ENCODE measurements at regions not wholly inside any gene's neighbourhood (a gene's known extent, or its start where the extent isn't known, plus 50 kb on each side); places are given as distances from the start of the nearest gene placed in this dataset.
"Not testable (repeated sequence)": the region's sequence is repeated elsewhere in the genome, so short reads cannot be mapped to it uniquely, and the experiment has no call there.

GRCh38 chr2:239820836-239821693 is 204.1 kb downstream of the NDUFA10 start:
- no peak for DNase-seq (ENCODE audit: low read depth in 2 of 2)

- DNase-seq (ENCODE audit: low read depth in 2 of 2): peak in 1 of 2 donors; percentile 45
Observed at GRCh38 chr2:239819974-239820555, 205.1 kb downstream of the NDUFA10 start.

GRCh38 chr2:239819091-239819973 is 205.8 kb downstream of the NDUFA10 start:
- no peak for DNase-seq (ENCODE audit: low read depth in 2 of 2)

GRCh38 chr2:239818531-239819011 is 206.6 kb downstream of the NDUFA10 start:
- DNase-seq (ENCODE audit: low read depth in 2 of 2): no peak

GRCh38 chr2:239818086-239818485 is 207.1 kb downstream of the NDUFA10 start:
- no peak for DNase-seq (ENCODE audit: low read depth in 2 of 2)

- not testable (repeated sequence) for DNase-seq (ENCODE audit: low read depth in 2 of 2)
Observed at GRCh38 chr2:239817468-239818031, 207.6 kb downstream of the NDUFA10 start.

GRCh38 chr2:239816576-239817467 is 208.3 kb downstream of the NDUFA10 start:
- no peak for DNase-seq (ENCODE audit: low read depth in 2 of 2)

- DNase-seq (ENCODE audit: low read depth in 2 of 2): no peak
Observed at GRCh38 chr2:239815671-239816070, 209.5 kb downstream of the NDUFA10 start.

GRCh38 chr2:239814861-239815601 is 210.1 kb downstream of the NDUFA10 start:
- DNase-seq (ENCODE audit: low read depth in 2 of 2): peak in 1 of 2 donors; percentile 20

- DNase-seq (ENCODE audit: low read depth in 2 of 2): peak; percentile 62 to 88
Observed at GRCh38 chr2:239814116-239814860, 210.9 kb downstream of the NDUFA10 start.

- DNase-seq (ENCODE audit: low read depth in 2 of 2): peak; percentile 70 to 88
Observed at GRCh38 chr2:239813261-239814115, 211.7 kb downstream of the NDUFA10 start.

- no peak for DNase-seq (ENCODE audit: low read depth in 2 of 2)
Observed at GRCh38 chr2:239811806-239812560, 213.2 kb downstream of the NDUFA10 start.

- DNase-seq (ENCODE audit: low read depth in 2 of 2): peak in 1 of 2 donors; percentile 21
Observed at GRCh38 chr2:239811111-239811781, 213.9 kb downstream of the NDUFA10 start.

GRCh38 chr2:239809391-239809790 is 215.8 kb downstream of the NDUFA10 start:
- DNase-seq (ENCODE audit: low read depth in 2 of 2): no peak

- no peak for DNase-seq (ENCODE audit: low read depth in 2 of 2)
Observed at GRCh38 chr2:239807568-239807967, 217.6 kb downstream of the NDUFA10 start.

GRCh38 chr2:239806758-239807434 is 218.2 kb downstream of the NDUFA10 start:
- DNase-seq (ENCODE audit: low read depth in 2 of 2): no peak

Measured in dermis microvascular lymphatic vessel endothelial cell (primary cell).